ENCODE measurements at regions not wholly inside any gene's neighbourhood (a gene's known extent, or its start where the extent isn't known, plus 50 kb on each side); places are given as distances from the start of the nearest gene placed in this dataset.
"Not testable (repeated sequence)": the region's sequence is repeated elsewhere in the genome, so short reads cannot be mapped to it uniquely, and the experiment has no call there.

DNA sequence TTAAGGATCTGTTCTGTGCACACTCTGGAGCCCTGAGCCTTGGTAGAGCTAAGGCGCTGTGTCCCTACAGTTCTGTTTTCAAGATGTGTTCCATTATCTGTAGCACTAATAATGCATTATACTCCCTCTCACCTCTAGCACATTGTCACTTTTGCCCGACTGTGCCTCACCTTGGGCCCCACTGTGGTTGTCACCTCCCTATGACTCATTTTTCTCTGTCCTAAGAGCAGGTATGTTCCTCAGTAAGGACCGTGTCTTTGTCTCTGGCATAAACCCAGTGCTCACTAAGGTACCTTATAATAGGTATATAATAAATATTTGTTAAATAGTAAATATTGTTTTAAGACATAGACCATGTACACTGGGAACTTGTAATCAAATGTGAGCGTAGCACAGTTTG is 942.5 kb upstream of the CITED2 start:
- DNase-seq (ENCODE audit: low read depth in 2 of 3, low spot score in 1 of 3) = no peak

DNA sequence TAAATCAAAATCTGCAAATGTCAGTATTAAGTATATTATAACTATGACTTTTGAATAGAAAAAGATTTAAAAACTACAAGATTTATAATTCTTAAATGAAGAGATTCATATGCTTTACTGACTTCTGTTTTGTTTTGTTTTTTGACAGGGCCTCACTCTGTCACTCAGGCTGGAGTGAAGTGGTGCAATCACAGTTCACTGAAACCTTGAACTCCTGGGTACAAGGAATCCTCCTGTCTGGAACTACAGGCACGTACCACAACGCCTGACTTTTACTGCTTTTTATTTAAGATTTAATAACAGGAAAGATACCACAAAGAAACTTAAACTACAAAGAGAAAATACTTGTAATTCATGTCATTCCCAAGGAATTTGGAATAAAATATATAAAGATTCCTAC is 940.2 kb upstream of the CITED2 start:
- DNase-seq (ENCODE audit: low read depth in 2 of 3, low spot score in 1 of 3) = no peak

DNA sequence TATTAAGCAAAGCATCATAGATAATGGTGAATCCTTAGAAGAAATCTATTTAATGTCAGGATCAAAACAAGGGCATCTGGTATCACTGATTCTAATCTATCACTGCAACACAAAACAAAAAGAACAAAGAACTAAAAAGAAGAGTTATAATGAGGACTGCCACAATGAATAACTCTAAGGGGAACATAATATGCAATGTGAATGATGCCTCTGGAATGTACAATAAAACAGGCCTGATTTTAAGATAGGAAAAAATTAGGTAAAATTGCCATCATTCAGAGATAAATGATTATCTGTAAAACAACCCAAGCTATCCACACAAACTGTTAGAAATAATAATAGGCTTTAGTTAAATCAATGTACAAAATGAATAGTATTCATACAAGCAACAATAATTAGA is 936.7 kb upstream of the CITED2 start:
- DNase-seq (ENCODE audit: low read depth in 2 of 3, low spot score in 1 of 3) = no peak

DNA sequence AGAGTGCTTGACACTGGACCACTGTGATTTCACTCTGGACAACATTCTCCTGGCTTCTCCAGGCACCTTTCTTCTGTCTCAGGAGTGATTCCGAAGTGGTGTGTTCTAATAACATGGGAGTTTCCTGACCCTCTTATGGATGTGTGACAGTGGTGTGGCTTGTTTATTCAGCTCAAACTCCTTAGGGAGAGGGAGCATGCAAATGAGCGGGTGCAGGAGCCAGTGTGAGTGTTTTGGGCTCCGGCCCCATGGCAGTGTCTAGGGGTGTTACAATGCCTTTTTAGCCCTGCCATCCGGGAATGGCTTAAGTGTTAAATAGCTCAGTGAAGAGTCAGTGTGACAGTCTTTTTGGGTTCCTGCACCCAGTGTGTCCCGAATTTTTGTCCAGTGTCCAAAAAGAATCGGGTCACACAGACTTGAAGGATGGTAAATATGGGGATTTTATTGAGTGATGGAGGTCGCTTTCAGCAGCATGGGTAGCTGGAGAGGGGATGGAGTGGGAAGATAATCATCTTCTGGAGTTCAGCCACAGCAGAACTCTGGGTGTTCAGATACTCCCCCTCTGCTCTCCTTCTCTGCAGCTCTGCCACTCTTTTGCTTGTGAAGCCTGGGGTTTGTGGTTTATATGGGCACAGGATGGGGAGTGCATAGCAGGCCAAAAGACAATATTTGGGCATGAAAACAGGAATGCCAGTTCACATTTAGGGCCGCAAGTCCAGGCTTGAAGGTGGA is 928.9 kb upstream of the CITED2 start:
- no peak for DNase-seq (ENCODE audit: low read depth in 2 of 3, low spot score in 1 of 3)

DNA sequence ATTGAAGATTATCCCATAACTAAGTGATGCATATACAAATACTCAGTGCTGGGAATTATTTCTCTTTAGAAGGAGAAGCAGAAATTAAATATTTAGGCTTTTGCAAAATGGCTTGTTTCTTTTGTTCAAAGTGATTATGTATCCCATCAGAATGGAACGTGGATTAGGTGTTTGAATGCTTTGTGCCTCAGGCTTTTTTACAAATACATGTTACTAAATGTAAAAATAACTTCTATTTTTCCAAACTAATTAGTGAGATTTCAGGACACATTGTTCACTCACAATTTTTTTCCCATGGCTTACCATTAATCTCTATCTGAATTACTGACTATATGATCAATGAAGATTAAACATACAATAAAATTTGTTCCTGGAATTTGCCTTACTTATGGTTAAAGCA is 925.9 kb upstream of the CITED2 start:
- DNase-seq (ENCODE audit: low read depth in 2 of 3, low spot score in 1 of 3) = no peak

DNA sequence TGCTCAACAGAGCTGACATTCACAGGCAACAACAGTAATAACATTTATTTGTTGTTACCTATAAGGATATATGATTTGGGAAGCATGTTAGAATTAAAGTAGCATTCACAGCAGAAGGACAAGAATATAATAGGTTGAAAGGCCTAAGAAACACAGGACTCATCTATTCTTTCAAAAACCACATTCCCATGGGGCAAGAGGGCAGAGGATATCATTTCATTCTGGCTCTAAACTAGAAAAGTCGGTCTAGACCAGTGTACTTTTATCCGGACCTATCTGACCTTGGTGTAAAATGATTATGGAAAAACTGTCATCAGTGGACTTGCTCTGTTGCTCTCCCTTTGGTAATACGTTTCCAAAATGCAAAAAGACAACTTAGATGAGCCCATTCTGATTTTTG is 914.7 kb upstream of the CITED2 start:
- DNase-seq (ENCODE audit: low read depth in 2 of 3, low spot score in 1 of 3) = no peak

DNA sequence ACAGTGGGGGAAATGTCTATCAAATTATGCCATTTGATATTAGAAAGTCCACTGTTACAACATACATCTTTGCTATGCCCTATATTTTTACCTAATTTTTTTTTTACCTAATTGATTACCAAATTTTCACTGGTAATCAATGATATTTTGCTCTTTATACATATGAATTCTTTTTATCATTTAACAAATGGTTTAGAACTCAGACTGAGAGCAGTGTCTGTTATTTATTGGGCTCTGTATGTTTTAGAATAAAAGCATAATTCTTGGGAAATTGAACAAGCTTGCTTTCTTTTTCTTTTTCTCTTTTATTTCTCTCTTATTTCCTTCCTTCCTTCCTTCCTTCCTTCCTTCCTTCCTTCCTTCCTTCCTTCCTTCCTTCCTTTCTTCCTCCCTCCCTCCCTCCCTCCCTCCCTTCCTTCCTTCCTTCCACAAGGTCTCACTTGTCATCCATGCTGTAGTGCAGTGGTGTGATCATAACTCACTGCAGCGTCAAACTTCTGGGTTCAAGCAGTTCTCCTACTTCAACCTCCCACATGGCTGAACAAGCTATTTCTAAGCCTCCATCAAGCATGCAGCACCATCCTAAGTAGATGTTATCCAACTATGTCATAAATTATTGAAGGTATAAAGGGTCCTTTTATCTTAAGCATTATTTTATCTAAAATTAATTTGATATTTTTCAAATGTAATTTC is 911.7 kb upstream of the CITED2 start:
- DNase-seq (ENCODE audit: low read depth in 2 of 3, low spot score in 1 of 3) = no peak

DNA sequence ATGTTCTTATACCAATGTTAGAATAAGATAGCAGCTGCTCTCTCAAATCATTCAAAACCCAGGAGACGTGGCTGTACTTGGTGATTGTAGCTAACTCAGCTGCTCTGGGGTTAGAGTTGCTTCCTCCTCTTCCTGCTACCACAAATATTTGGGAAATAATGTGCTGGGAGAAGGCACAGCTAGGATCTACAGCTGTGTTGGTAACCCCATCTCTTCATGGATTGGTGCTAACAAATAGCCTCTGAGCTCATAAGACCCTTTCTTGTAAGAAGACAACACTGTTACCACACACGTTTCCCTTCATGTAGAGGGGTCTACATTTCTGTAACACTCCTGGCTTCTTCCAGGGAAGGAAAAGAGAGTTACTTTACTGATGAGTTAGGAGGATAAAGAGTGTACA is 911.0 kb upstream of the CITED2 start:
- no peak for DNase-seq (ENCODE audit: low read depth in 2 of 3, low spot score in 1 of 3)

DNA sequence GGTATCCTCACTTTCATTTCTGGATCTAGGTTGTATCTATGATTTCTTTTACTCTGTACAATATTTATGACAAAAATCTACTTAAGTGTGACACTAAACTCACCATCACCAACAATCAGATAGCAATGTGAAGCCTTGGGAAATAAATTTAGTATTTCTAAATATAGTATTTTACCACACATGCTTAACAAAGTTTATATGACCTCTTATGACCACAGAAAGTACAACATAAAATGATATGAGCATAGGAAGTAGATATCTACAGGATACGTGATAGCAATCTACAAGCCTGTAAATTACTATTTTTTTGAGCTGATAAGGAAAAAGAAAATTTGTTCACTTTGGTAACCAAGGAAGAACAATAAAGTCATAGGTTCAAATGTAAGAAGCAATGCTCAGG is 910.4 kb upstream of the CITED2 start:
- no peak for DNase-seq (ENCODE audit: low read depth in 2 of 3, low spot score in 1 of 3)

DNA sequence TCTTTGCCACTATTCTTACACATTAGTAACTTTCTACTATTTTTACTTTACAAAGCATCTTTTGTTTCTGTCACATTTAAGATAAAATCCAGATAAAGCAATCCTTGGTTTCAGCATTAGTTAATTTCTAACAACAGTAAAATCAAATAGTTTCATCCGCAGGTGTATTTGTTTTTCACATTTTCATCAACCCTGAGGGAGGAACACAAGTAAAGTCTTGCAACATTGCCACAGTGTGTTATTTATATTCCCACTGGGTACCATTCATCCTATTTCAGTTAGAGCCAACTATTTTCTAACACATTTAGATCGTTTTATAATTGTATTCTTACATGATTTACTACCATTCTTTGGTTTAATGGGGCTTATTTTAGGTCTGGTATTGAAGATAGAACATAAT is 908.7 kb upstream of the CITED2 start:
- no peak for DNase-seq (ENCODE audit: low read depth in 2 of 3, low spot score in 1 of 3)

DNA sequence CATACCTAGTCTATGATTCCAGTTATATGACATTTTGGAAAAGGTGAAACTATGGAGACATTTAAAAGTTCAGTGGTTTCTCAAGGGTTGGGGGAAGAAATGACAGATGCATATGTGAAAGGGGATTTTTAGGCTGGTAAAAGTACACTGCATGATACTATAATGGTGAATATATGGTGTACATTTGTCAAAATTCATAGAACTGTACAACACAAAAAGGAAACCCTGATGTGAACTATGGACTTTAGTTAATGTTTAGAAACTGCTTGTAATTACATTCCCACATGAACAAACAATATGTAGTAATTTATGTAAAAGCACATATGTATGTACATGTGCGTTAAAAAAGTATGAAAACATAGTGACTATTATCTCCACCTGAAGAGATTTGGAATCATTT is 907.3 kb upstream of the CITED2 start:
- DNase-seq (ENCODE audit: low read depth in 2 of 3, low spot score in 1 of 3) = no peak

DNA sequence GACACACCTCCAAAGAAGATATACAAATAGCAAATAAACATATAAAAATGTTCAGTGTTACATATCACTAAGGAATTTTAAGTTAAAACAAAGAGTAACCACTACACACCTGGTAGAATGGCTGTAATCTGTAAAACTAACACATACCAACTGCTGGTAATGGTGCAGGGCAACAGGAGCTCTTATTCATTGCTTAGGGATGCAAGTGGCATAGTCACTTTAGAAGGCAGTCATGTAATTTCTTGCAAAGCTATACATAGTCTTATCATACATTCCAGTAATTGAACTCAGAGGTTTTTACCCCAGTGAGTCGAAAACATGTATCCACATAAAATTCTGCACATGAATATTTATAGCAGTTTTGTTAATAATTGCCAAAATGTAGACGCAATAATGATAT is 906.8 kb upstream of the CITED2 start:
- DNase-seq (ENCODE audit: low read depth in 2 of 3, low spot score in 1 of 3) = no peak

DNA sequence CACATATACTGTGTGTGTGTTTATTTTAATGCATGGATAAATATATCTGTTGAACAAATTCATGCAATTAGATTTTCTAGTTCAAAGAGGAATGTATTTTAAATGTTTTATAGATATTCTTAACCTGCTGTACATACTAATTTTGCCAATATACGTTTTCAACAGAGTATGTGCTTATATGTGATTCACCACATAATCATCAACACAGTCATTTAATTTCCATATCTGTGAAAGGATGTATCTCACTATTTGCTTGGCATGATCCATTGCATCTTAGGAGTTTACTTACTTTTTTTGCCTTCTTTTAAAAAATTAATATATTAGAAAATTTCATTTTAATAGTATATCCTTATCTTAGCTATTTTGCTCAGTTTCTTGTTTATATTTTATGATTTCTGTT is 902.3 kb upstream of the CITED2 start:
- DNase-seq (ENCODE audit: low read depth in 2 of 3, low spot score in 1 of 3) = no peak

DNA sequence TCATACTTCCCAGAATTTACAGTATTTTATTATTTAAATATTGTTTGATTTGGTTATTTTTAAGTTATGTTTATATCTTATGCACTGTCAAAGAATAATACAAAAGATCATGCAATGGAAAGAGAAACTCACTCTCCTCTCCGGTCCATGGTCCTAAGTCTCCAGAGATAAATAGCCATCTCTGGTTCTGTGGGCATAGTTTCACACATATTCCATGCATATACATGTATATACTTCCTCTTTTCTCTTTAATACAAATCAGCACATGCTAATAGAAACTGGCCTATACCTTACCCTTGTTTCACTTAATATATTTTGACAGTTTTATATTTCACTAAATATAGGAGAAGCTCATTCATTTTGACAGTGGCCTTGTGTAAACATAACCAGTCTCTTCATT is 901.7 kb upstream of the CITED2 start:
- DNase-seq (ENCODE audit: low read depth in 2 of 3, low spot score in 1 of 3) = no peak

DNA sequence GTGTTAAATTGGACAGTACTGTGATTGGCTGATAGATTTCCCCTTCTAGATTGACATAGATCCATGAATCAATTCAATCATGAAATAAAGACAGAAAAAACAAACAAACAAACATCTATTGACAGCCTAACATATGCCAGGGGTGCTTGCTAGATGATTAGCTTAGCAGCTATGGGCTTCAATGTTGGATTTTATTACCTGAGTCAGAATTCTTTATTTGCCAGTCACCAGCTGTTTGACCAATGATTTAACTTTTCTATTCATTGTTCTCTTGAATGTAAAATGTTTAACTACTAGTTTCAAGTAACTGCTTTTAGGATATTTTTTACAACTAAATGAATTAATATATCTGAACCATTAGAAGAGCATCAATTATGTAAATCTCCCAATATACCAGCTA is 901.3 kb upstream of the CITED2 start:
- DNase-seq (ENCODE audit: low read depth in 2 of 3, low spot score in 1 of 3) = no peak

DNA sequence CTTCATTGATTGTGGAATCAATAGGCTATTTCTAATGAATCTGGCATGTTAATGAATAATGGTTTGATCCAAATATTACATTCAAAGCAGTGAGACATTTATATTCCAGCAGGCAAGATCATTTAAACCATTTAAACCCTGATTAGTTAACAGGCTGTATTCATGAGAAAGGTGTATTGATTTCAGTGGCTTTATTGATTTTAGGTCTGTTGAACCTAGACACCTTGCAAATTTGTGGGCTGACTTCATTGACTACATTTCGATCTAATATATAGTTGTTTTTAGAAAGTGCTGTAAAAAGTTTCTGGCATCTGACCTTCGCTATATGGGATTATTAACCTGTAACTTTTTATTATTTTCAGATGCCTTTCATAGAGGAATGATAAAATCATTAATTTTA is 900.1 kb upstream of the CITED2 start:
- DNase-seq (ENCODE audit: low read depth in 2 of 3, low spot score in 1 of 3) = no peak

DNA sequence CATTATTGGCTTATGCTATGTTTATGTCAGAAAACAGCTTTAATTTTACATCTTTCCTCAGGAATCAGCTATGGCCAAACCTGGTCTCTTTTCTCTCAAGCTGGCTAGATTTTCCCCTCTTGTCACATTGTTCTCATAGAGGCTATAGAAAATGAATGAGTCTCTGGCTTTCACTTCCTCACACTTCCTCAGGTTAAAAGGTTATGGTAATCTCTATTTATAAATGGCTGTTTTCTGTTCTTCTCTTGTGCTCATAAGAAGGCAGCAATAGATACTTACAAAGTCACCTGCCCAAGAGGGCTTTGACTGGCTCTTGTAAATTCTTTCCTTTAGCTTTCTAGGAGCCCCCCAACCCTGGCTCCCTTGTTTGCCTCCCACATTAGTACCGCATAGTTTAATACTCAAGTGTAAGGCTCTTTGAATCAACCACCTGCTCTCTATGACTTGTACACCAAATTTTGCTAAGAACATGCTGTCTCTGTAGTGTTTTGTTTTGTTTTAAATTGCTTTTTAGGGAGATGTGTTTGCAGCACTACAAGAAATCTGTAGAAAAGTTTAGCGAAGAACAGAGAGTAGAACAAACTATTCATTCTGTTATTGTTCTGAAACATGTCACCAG is 897.4 kb upstream of the CITED2 start:
- no peak for DNase-seq (ENCODE audit: low read depth in 2 of 3, low spot score in 1 of 3)

DNA sequence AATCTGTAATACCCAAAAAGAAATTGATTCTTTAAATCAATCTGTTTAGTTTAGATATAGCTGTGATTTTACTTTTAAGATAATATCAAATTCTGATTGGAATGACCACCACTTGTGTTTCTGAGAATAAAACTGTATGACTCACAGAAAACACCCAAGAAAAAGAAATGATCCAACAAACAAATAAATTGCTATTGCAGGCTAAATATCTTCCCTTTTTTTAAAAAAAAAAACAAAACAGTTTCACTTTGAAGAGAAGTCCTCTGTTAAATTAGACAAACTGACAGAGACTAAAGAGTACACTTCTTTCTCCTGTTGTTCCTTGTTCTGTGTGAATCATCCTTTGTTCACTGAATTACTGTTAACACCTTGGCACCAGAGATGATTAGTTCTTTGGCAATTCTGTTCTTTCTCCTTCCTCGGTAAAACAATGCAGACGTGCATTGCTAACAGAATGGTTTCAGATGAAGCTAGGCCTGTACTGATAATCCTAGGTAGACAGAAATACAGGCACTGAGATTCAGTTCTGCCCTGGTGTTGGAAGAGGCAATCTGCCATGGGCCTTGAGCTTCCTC is 895.2 kb upstream of the CITED2 start:
- no peak for DNase-seq (ENCODE audit: low read depth in 2 of 3, low spot score in 1 of 3)

DNA sequence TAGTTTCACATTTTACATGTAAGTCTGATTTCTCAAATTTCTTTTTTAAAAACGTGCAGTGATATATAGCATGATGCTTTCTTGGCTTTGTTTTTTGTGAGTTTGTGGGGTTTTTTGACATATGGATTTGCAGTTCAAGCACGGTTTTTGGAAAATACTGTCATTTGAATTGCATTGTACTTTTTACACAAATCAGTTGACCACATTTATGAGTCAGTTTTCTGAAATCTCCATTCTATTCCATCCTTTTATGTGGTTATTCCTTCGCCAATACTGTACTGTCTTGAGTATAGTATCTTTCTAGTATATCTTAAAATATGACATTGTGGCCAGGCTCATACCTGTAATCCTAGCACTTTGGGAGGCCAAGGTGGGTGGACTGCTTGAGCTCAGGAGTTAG is 890.0 kb upstream of the CITED2 start:
- DNase-seq (ENCODE audit: low read depth in 2 of 3, low spot score in 1 of 3) = no peak

DNA sequence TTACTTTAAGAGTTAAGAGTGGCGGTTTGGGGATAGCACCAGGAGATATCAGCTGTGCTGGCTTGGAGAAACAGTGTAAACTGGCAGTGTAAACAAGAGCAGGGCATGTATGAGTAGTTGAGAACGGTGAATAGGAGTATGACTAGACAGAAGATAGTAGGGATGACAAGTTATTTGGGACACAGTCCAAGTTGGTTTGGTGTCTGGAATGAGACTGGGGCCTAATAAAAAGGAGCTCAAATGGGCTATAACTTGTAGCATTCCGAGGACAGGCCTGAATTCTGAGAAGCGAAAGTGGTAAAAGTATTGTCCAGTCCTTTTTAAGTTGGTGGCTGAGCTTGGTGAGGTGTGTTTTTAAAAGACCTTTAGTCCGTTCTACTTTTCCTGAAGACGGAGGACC is 883.9 kb upstream of the CITED2 start:
- DNase-seq (ENCODE audit: low read depth in 2 of 3, low spot score in 1 of 3) = not testable (repeated sequence)

DNA sequence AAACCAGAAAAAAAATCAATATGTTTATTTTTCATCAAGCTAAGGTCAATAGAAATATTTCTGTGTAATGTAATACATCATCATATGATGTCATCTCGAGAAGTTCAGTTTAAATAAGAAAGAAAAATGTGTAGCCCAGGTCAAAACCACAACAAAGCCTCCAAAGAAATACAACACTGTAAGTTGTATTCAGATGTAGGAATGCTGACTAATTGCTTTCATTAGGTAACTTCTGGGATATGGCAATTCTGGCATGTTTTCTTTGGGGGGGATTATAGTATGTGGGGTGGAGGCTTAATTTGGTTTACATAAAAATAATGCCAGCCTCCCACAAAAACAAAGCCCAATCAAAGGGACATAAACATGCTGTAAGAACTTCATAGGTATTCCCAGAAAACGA is 881.8 kb upstream of the CITED2 start:
- DNase-seq (ENCODE audit: low read depth in 2 of 3, low spot score in 1 of 3) = no peak

DNA sequence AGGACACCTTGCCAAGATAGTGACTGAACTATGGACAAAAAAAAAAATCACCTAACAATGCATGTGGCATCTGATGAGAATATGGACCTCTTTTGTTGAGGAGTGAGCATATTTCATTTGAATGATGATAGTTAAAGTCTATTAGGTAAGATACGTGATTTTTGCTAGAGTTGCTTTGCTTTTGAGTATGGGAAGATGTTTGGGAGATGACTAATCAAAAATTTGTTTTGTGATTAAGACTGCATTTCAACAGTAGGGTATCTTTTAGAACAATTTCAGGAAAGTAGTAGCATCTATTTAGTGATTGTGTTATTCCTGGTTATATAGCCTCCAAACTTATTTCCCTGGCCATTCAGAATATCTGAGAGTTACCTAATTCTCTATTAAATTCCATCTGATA is 878.6 kb upstream of the CITED2 start:
- DNase-seq (ENCODE audit: low read depth in 2 of 3, low spot score in 1 of 3) = no peak

Measured in stimulated activated CD4-positive, alpha-beta T cell treated with anti-CD3 and anti-CD28 coated beads, Interleukin-12 subunit alpha, Interleukin-12 subunit beta, amount 100 ng/mL, for 48 hours (primary cell).